ENCODE measurements at regions not wholly inside any gene's neighbourhood (a gene's known extent, or its start where the extent isn't known, plus 50 kb on each side); places are given as distances from the start of the nearest gene placed in this dataset.

DNA sequence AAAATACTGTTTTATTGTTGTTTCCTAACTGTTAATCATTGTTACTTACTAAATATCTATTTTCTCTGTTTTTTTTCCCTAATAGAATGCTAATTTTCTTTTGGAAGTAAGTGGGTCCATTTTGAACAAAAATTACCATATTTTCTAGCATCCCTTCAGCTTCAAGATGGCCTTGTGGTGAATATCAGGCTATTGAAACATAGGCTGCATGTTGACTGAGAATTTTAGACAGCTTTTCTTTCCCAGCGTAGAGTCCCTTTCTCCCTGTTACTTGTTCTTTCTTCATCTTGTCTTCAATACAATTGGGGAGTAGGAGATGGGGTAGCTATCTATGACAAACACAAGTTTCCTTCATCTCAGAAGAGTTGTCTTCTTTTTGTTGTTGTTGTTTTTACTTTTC lies 397.0 kb downstream of the DOK5 start:
- no peak for TF ChIP-seq ZFX (IDR thresholded peaks at IDR 0.05)
- TF ChIP-seq, protein P1, sequence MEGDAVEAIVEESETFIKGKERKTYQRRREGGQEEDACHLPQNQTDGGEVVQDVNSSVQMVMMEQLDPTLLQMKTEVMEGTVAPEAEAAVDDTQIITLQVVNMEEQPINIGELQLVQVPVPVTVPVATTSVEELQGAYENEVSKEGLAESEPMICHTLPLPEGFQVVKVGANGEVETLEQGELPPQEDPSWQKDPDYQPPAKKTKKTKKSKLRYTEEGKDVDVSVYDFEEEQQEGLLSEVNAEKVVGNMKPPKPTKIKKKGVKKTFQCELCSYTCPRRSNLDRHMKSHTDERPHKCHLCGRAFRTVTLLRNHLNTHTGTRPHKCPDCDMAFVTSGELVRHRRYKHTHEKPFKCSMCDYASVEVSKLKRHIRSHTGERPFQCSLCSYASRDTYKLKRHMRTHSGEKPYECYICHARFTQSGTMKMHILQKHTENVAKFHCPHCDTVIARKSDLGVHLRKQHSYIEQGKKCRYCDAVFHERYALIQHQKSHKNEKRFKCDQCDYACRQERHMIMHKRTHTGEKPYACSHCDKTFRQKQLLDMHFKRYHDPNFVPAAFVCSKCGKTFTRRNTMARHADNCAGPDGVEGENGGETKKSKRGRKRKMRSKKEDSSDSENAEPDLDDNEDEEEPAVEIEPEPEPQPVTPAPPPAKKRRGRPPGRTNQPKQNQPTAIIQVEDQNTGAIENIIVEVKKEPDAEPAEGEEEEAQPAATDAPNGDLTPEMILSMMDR (conservative IDR thresholded peaks at IDR 0.05): no peak
- H3K27ac ChIP-seq: no peak overlapping the region

DNA sequence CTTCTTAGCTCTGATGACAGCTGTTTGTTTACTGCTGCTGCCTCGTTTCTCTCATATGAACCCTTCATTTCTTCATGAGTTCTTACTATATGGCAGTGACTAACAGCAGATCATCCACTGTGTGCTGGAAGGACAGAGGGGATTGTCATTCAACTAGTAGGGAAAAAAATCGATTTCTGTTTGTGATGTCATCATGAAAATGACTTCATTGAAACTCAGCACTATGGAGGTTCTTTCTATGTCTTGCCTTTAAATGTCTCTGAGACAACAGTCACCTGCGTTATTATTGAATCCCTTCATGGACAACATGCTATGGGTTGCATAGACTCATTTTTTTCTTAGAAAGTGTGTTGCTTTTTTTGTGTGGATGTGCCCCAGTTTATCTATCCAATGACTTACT lies 394.4 kb downstream of the DOK5 start:
- H3K27ac ChIP-seq: no peak overlapping the region
- TF ChIP-seq ZFX (IDR thresholded peaks at IDR 0.05): no peak
- TF ChIP-seq, protein P1 (conservative IDR thresholded peaks at IDR 0.05): no peak

DNA sequence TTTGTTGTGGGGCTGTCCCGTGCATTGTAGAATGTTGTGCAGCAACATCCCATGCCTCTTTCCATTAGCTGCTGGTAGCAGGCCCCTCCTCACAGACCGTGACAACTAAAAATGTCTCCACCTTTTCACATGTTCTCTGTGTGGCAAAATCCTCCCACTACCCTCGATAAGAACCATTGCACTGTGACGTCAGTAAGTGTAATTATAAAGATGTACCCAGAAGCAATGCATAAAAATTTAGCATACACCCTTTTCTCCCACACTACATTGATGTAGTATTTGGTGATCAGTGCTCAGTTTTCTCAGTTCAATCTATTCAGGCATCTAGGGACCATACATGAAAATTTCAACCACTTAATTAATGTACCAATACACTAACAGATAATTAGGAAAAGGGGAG lies 389.9 kb downstream of the DOK5 start:
- no peak for TF ChIP-seq ZFX (IDR thresholded peaks at IDR 0.05)
- TF ChIP-seq, protein P1 (conservative IDR thresholded peaks at IDR 0.05): no peak
- no peak overlapping the region for H3K27ac ChIP-seq

DNA sequence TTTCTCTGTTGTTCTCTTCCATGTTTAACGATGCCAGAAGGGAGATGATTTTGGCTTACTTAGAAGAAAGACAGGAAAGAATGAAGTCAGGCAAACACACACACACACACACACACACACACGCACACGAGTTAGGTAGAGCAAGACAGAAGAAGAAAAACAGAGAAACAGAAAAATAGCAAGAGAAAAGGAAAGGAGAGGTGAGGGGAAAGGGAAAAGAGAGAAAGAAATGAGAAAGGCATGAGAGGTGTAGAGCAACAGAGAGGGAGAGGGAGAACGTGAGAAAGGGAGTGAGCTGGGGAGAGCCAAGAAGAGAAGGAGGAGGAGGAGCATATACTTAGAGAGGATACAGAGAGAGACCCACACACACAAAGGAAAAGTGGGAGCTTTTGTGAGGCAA lies 385.3 kb downstream of the DOK5 start:
- TF ChIP-seq, protein P1 (conservative IDR thresholded peaks at IDR 0.05): no peak
- TF ChIP-seq ZFX (IDR thresholded peaks at IDR 0.05): no peak
- H3K27ac ChIP-seq: no peak overlapping the region

DNA sequence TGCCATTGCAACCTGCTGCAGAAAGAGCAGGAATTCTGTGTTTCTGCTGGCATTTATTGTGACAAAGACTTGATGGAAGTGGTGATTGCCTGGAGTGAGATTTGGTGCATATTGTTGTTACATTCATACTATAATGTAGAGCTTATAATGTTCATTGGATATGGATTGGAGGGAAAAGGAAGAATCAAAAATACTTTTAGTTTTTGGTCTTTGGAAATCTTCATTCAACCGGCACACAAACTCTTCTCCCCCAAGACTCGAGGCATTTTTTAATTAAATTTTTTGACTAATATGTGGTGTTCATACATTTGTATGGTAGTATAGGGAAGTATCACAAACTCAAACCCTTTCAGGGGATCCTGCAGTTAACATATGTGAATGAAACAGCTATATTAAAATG lies 380.8 kb downstream of the DOK5 start:
- H3K27ac ChIP-seq: no peak overlapping the region
- TF ChIP-seq, protein P1 (conservative IDR thresholded peaks at IDR 0.05): no peak
- TF ChIP-seq ZFX (IDR thresholded peaks at IDR 0.05): no peak

DNA sequence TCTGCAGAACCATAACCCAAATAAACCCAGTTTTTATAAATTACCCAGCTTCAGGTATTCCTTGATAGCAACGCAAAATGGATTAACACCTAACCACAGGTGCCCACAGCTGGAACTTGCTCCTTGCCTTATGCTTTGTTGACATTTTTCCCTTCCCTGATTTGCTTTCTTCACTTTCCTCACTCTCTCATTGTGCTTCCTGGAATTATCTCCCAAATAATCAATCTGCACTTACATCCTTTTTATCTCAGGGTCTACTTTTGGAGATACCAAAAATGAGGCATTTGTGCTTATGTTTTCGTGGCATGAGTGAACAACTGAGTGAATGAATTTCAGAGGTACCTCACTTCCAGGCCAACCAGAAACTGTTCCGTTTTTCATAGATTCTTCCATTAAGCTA lies 374.3 kb downstream of the DOK5 start:
- TF ChIP-seq, protein P1 (conservative IDR thresholded peaks at IDR 0.05): no peak
- no peak for TF ChIP-seq ZFX (IDR thresholded peaks at IDR 0.05)
- no peak overlapping the region for H3K27ac ChIP-seq

DNA sequence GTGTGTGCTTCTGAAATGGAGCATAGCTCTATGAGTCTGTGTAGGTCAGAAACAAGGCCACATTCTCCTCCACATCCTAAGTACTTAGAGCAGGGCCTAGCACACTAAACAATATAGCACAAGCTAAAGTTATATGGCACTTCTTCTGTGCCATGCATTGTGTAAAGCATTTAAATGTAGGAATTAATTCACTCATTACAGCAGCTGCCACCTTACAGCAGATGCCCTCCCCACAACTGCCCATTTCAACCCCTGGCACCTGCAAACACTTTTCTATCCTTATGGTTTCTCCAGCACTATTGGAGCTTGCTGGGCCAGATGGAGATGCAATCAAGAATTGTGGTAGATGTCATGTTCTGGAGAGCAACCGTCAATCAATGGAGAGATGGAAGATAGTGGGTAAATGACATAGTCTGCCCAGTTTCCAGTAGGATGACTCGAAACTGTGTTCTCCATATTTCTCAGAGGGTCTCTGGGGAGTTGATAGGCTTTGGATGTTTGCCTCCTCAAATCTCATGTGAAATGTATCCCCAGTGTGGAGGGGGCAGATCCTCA lies 373.7 kb downstream of the DOK5 start:
- TF ChIP-seq ZFX (IDR thresholded peaks at IDR 0.05): no peak
- TF ChIP-seq, protein P1 (conservative IDR thresholded peaks at IDR 0.05): no peak
- H3K27ac ChIP-seq: no peak overlapping the region
